GM21360 (cell line): ENCODE measurements at regions not wholly inside any gene's neighbourhood (a gene's known extent, or its start where the extent isn't known, plus 50 kb on each side); places are given as distances from the start of the nearest gene placed in this dataset.

Experiments used
- ATAC-seq: cut with Tn5 transposase; IDR thresholded peaks from one replicate; pipeline ENCODE4 v1.9.1; 2021; ENCODE audit warnings: mild to moderate bottlenecking, moderate library complexity; ENCODE audit not compliant: unreplicated experiment

DNA sequence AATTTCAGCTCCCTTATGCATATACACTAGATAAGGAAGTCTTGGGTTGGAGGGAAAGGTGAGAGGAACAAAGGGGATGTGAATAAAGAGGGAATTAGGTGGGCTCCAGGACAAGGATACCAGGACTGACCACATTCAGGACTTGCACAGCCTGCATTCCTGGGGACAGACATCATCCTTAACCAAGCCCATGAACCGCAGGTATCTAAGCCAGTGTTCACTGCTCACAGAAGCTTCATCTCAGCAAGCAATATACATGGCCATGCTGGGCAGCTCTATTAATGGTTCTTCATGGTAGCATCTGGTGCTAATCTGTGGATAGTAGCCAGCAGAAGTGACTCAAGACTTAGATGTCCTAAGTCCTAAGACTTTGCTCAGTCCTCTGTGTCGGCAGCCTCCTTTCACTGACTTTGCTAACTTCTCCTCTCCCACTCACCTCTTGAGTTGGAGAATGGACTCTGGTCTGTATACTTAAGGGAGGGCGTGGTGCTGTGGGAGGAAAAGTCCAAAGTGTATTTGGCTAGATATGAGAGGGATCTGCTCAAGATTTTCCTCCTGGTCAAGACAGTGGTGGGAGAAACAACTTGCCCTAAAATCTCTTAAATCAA lies 136.1 kb downstream of the ASCL1 start:
- no peak for ATAC-seq

- ATAC-seq: no peak
Observed at GRCh38 chr12:103097496-103097895, 140.0 kb downstream of the ASCL1 start.

DNA sequence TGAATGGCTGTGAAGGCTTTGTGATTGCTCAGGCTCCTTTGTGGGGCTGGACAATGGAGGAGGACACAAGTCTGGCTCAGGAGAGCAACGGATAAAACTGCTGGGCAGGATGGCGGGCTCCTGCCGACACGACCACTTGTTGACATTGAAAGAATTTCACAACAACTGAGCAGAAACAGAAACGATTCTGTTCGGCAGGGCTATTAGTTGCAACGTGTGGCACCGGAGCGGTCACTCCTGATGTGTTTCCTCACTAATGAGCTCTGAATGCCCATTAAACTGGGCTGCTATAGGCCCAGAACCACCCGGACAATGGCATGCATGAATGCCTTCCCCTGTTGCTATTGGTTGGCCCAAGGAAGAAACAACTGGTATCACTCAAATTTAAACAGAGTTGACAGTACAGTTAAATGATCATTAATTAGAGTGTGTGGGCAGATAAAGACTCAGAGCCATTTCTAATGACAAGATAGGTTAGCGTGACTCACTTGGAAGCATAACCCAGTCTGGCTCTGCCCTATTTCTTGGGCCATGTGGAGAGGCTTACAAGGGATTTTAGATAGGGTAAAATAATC lies 142.9 kb downstream of the ASCL1 start:
- no peak for ATAC-seq

DNA sequence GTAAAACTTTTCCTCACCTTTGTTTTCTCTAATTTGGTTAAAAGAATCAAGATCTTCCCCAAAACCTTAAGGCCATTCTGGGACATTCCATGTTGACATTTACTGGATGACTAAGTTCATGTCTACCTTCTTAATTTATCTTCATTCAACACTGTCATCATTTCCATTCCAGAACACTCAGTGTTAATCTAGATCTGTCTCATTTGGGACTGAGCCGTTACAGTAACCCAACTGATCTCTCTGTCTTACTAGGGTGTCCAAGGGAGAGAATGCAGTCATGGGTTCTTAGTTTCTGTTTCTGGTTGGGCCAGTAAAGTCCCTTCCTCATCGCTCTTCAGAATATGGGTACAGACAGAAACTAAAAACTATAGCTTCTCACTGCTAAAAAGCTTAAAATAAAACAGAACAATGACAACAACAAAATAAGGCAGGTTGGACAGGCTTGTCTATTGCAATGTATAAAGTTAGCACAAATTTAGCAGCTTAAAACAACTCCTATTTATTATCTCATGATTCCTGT lies 144.8 kb downstream of the ASCL1 start:
- peak; percentile 71 for ATAC-seq

DNA sequence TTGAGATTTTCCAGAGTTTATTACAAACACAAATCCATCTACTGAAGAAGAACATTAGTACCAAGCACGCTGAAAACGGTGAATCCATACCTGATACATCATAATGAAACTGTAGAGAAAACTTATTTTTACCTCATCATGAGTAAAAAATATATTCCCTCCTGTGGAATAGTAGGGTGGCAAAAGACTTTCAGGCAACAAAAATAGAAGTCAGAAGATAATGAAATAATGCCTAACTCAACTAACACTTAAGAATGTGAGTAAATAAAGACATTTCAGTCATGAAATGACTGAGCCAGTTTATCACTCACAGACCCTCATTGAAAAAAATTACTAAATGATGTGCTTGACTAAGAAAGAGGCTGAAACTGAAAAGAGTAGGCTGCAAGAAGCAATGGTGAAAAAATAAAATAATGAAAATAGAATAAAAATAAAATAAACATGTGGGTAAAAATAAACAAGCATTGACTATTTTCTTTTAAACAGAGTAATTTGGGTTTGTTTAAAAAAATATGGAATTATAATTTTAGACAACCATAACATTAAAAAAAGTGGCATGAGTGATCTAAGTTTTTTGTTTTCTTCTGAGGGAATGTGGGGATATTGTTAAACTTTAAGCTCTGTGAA lies 148.6 kb downstream of the ASCL1 start:
- peak; percentile 50 for ATAC-seq

GRCh38 chr12:103109861-103110260 lies 152.4 kb downstream of the ASCL1 start:
- ATAC-seq: no peak

GRCh38 chr12:103114296-103115055 lies 157.0 kb downstream of the ASCL1 start:
- peak; percentile 97 for ATAC-seq

DNA sequence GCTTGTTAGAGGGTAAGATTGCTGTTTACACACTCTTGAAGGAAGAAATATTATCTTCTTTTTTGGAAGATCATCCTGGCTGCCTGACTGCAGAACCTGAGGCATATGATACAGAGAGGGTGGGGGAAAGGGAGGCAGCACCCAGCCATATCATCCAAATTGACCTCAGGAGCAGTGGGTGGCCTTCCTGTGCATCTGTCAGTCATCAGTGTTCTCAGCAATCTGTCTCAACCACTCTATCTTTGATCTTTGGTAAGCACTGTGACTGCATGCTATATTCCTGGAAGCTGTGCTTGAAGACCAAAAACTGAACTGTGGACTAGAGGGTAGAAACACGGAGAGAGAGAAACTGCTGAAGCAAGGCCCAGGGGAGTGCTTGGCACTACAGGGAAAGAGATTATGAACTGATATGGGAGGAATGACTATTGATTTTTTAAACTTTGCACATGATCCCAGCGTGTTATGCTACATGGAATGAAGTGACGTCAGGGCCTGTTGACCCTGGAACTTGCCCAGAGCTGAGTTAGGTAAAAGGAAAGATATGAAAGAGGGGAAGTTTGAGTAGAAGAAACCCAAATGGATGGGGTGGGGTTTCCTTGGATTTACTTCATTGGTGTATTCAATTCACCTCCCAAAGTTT lies 171.5 kb downstream of the ASCL1 start:
- ATAC-seq: no peak

DNA sequence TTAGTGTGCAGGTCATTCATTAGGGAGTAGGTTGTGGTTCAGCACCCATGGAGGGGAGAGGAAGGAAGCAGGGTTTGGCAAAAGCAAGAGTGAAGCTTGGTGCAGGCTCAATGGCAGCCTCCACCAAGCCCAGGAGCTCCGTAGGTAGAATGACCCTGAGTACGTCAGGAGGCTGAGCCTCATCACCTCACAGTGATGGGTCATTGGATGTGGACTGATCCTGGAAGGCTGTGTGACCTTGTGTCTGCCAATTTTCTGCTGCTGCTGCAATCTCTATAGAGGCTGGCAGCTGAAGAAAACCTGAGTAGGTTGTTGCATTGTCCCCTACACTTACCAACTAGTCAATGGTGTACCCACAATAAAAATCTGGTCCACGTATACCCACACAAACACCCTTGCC lies 173.1 kb downstream of the ASCL1 start:
- no peak for ATAC-seq

GRCh38 chr12:103138538-103138937 lies 181.1 kb downstream of the ASCL1 start:
- no peak for ATAC-seq

DNA sequence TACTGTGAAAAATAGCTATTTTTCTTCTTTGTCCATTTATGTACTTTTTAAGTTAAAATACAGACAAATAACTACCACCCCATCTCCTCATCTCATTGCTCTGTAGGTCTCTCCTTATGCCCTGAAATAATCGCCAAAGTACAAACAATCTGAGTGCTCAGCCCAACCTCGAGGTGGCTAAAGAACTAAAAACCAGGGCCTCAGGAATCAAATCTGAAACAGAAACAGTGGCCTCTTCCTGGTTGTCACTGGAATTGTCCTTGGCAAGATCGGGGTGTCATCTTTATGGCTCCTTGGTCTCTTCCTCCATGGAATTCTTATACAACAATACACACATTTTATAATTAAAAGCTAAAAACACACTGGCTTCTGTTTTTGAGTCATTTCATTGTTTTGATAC lies 182.4 kb downstream of the ASCL1 start:
- no peak for ATAC-seq

GRCh38 chr12:103140286-103140685 lies 182.8 kb downstream of the ASCL1 start:
- ATAC-seq: no peak

DNA sequence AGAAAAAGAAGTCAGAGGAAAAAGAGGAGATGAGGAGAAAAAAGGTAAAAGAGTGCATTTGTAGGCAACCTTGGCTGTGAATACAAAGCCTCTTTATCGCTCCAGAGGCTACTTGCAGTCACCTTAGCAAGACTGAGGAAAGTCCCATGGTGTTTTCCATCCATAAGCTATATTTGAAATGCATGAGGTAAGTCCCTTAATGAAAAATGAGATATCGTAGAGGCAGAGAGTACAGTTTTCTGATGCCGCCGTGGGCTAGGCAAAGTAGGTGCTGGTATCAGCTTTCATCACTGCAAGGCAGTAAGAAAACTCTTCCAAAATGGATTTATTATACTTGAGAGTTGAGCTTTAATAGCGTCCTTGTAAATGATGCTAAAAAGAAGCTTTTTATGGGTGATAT lies 186.8 kb downstream of the ASCL1 start:
- ATAC-seq: no peak

DNA sequence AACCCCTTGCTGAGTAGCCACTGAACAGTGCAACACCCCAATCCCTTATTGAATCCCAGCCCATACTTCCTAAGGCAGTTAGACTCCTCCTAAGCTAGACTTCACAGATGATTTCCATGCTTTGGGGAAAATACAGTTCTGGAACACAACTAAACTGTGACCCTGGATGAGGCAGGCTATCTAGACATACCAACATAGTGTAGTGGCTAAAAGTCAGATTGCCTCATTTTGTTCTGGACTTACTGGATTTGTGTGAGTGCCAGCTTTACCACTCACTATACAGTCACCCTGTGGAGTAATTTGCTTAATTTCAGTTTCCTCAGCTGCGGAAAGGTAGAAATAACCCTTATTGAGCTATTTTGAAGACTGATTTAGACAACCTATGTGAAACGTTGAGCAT lies 203.1 kb downstream of the ASCL1 start:
- no peak for ATAC-seq

- ATAC-seq: no peak
Observed at GRCh38 chr12:103161582-103162362, 204.3 kb downstream of the ASCL1 start.

DNA sequence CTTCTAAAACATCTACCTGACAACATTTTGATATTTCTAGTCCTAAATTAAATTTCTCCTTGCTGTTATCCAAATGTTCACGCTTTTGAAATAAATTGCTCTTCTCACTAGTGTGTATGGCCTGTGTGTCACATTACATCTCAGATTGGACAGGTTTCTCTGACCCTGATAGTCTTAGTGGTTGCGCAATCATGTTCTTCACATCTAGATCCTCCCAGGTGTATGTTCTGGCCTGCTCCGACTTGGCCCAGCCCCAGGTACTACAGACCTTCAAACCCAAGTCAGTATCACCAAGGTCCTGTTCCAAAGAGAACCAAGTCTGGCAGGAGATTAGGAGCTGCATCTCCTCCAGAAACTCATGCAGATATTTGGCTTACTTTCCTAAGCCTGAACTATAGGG lies 209.5 kb downstream of the ASCL1 start:
- no peak for ATAC-seq

GRCh38 chr12:103172447-103173112 lies 215.1 kb downstream of the ASCL1 start:
- no peak for ATAC-seq

GRCh38 chr12:103175625-103176024 lies 218.2 kb downstream of the ASCL1 start:
- ATAC-seq: no peak

GRCh38 chr12:103177639-103178255 lies 220.3 kb downstream of the ASCL1 start:
- no peak for ATAC-seq
